IPS-NIHi7 (cell line): ENCODE measurements at regions not wholly inside any gene's neighbourhood (a gene's known extent, or its start where the extent isn't known, plus 50 kb on each side); places are given as distances from the start of the nearest gene placed in this dataset.
A peak's percentile ranks its signal among the peaks of the same experiment; 100 is the strongest.

Source experiments
- DNase-seq: peaks from one replicate; pipeline ENCODE4 v3.0.0; 2012; ENCODE audit warnings: mixed read lengths; ENCODE audit errors: extremely low spot score

DNA sequence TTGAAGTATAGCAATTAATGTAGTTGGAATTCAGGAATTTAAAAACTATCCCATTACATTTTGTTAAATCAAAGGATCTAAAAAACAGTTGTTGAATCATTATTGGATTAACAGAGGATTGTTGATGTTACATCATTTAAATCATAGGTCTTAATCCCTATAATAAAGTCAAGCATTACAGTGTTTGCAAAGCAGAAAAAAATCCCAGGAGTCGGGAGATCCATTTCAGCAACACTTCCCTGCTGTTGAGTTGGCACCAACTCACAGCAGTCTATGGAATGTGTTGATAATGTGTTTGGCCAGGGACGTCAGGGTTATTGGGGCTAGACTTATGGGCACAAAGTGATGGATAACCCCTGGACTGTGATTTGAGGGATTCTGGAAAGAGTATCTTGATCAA lies 99.1 kb upstream of the TMTC1 start:
- no peak for DNase-seq

DNA sequence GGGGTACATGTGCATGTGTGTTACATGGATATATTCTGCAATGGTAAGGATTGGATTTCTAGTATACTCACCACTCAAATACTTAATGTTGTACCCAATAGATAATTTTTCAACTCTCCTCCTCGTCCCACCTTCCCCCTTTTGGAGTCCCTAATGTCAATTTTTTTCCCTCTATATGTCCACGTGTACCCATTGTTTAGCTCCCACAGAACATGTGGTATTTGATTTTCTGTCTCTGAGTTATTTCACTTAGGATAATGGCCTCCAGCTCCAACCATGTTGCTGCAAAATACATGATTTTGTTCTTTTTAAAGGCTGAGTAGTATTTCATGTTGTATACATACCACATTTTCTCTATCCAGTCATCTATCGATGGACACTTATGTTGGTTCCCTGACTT lies 97.2 kb upstream of the TMTC1 start:
- no peak for DNase-seq

DNA sequence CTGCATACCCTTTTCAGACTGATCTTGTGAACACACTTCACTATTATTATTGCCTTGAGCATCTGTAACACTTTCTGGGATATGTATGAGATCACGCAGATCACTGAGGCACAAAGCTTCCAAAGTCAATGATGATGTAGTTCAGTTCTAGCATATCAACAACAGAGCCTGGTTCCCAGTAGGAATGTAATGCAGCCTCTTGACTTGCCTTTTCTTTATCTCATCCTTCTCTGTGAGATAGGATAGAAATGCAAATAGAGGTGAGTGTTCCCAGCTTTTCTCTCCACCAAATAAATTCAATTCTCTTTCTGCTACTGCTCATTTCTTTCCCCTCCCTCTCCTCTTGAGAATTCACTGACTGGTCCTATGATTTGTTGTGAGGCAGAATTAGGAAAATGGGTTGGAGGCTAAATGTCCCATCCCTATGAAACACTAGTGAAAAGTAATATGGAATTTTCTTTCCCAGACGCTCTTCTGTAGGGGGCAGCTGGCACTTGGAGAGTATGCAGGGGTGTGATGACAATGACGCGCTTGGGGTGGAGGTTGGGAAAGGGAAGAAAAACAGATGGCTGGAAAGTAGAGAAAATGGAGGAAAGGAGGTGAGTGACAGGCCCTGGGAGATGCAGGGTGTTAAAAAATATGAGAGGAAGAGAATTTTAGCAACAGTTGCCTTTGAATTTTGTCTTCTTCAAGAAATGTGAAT lies 96.0 kb upstream of the TMTC1 start:
- DNase-seq = peak; percentile 34

DNA sequence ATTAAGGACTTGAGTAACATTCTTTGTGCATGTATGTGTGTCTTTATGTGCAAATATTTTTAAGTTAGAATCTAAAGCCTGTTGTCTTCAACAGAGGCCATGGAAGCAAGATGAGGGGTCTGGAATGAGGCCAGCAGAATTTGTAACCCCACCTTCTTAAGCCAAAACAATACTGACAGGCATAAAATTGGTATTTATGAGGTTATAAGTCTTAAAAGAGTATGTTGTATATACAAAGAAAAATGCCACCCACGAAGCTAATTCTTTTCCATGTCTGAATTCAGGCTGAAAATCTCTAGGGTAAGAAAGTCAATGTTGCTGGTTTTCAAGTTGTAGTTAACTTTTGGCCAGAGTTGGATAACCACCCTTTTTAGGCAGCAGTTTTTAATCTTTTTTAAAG lies 86.2 kb upstream of the TMTC1 start:
- no peak for DNase-seq

DNA sequence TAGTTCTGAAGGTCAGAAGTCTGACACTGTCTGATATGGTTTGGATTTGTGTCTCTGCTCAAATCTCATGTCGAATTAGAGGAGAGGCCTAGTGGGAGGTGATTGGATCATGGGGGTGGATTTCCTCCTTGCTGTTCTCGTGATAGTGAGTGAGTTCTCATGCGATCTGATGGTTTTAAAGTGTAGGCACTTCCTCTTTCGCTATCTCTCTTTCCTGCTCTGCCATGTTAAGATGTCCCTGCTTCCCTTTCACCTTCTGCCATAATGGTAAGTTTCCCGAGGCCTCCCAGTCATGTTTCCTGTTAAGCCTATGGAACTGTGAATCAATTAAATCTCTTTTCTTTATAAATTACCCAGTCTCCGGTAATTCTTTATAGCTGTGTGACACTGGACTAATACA lies 84.1 kb upstream of the TMTC1 start:
- no peak for DNase-seq

DNA sequence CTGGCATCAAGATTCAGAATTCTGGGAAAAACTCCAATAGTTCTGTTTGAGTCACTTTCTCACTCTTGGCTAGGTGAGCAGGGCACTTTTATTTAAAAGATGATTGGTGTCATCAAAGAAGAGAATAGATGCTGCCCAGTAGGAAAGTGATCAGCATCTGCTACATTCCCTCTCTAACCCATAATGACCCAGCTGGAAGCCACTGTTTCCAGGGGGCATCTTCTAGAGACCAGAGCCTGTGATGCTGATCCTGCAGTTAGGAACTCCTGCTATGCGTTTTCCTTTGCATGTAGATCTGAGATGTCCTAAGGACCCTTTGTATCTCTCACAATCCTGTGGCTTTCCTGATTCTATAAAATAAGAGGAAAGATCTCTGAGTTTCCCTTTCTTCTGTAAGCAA lies 79.9 kb upstream of the TMTC1 start:
- DNase-seq = peak; percentile 18

DNA sequence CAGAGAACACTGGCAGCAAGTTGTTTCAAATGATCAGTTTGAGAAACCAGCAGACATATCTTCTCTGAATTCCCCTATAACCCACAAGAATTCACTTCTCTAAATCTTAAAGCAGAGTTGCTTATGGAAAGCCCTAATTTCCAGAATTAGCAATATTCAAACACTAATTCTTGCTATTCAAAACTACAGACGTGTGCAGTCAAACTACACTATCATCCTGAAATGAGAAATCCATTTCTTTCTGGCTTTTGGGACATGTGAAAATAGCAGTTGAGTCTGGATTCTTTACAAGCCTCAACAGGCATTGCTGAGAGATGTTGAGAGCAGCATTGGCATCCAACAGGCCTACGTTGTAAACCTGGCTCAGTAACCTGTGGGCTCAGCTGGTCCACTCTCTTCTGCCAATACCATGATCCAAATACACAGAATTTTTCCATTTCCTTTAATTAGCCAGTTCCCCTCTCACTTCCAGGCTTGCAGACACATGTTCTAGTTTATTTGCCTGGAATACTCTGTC lies 74.6 kb upstream of the TMTC1 start:
- DNase-seq = no peak

DNA sequence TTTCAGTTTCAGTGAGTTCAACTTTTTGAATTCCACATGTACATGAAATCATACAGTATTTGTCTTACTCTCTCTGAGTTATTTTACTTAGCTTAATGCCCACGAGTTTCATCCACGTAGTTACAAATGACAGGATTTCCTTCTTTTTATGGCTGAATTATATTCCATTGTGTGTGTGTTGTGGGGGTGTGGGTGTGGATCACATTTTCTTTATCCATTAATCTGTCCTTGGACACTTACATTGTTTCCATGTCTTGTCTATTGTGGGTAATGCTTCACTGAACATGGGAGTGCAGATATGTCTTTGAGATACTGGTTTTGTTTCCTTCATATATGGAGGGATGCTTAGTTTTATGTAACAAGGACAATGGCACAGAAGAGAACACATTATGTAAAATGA lies 63.5 kb upstream of the TMTC1 start:
- no peak for DNase-seq

DNA sequence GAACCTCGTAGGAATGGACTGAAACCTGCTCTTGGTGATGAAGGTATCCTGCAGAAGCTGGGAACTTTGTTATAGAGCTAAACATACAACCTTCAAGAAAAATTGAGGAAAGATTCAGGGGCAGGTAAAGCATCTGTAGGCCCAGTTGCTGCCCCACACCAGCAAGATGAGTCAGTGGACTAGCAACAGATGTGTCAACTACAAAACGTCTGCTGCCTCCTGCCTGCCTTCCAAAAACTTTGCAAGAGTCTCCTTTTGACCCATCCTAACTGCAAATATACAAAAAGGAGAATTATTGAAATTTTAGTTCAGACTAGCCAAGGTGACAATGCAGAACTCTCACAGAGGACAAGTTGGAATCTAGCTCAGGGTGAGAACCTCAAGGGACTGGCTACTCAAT lies 60.9 kb upstream of the TMTC1 start:
- DNase-seq = no peak

DNA sequence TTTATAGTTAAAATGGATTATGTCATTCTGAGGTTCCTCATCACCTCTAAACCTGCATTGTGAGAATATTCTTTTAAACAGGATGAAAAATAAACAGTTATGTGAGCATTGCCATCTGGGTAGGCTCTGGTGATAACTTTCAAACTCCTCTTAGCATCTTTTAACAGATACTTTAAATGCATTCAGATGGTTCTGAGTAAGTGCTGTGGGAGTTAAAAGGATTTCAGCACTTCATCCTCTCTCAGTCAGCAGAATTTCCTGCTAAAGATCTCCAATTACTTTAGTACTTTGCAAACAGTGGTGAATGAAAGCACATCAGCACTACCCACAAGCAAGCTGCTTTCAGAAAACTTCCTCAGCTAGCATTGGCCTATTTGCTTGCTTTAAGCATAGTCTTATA lies 59.3 kb upstream of the TMTC1 start:
- no peak for DNase-seq

DNA sequence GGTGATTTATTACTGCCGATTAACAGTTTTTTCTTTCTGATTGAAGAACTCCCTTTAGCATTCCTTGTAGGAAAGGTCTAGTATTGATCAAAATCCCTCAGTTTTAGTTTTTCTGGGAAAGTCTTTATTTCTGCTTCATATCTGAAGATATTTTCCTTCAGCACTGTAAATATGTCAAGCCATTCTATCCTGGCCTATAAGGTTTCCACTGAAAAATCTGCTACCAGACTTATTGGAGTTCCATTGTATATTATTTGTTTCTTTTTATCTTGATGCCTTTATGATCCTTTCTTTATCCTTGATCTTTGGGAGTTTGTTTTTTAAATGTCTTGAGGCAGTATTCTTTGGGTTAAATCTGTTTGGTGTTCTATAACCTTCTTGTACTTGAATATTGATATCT lies 55.0 kb upstream of the TMTC1 start:
- DNase-seq = no peak
